Esophagus muscularis mucosa (tissue), 4 donors: ENCODE measurements at regions not wholly inside any gene's neighbourhood (a gene's known extent, or its start where the extent isn't known, plus 50 kb on each side); places are given as distances from the start of the nearest gene placed in this dataset.

ENCODE experiments used
- DNase-seq: peaks from one replicate; pipeline ENCODE4 v3.0.0-alpha.2; 2017; ENCODE audit errors: extremely low spot score
- H3K27ac ChIP-seq, 4 donors: fragments of 200-600 bp; sonication (generic); replicated peaks in 1 of 4; 1 replicate in 3 of 4; 2 replicates in 1 of 4; pipeline ENCODE4 v1.5.1; 2016 to 2019; ENCODE audit warnings: mild to moderate bottlenecking in 1 of 4
- H3K27me3 ChIP-seq, 4 donors: fragments of 200-600 bp; sonication (generic); one replicate each; pipeline versions ENCODE4 v1.5.1 to v1.6.0; 2016 to 2019
- H3K36me3 ChIP-seq, 4 donors: fragments of 200-600 bp; sonication (generic); one replicate each; pipeline ENCODE4 v1.5.1; 2016 to 2019
- H3K4me1 ChIP-seq, 4 donors: fragments of 200-600 bp; sonication (generic); one replicate each; pipeline ENCODE4 v1.5.1; 2016 to 2019
- H3K4me3 ChIP-seq, 4 donors: fragments of 200-600 bp; sonication (generic); 1 replicate in 2 of 4; 2 replicates in 2 of 4; pipeline ENCODE4 v1.5.1; 2016 to 2019; ENCODE audit warnings: mild to moderate bottlenecking in 4 of 4, moderate library complexity in 1 of 4
- H3K9me3 ChIP-seq, 4 donors: fragments of 200-600 bp; sonication (generic); 1 replicate in 3 of 4; 2 replicates in 1 of 4; pipeline ENCODE4 v1.5.1; 2016 to 2019
- CTCF ChIP-seq, 3 experiments: fragments of 200-600 bp in 2 of 3; fragments of 450-650 bp in 1 of 3; sonication (generic) in 2 of 3; IDR thresholded peaks; one replicate each; pipeline ENCODE4 v1.5.1; 2017 to 2019; ENCODE audit warnings: antibody characterized with exemption in 3 of 3, mild to moderate bottlenecking in 2 of 3, moderate library complexity in 1 of 3
- EP300 ChIP-seq: sonication (generic); formaldehyde crosslinking; IDR thresholded peaks from one replicate; pipeline ENCODE4 v1.6.1; 2017; ENCODE audit warnings: antibody characterized with exemption
- POLR2A ChIP-seq: fragments of 450-650 bp; IDR thresholded peaks from one replicate; pipeline ENCODE4 v1.6.1; 2017; ENCODE audit warnings: antibody characterized with exemption, moderate library complexity, mild to moderate bottlenecking, low read depth
- POLR2AphosphoS5 ChIP-seq, 2 donors: sonication (generic); formaldehyde crosslinking; IDR thresholded peaks; one replicate each; pipeline ENCODE4 v1.6.1; 2017; ENCODE audit warnings: antibody characterized with exemption in 2 of 2
- WGBS: methylation state at CpG from one replicate; pipeline ENCODE4 v1.1.5; 2018; 5-methylcytosine and 5-hydroxymethylcytosine counted together
- intact Hi-C: fragments of 100-400 bp; cut with DNase I; formaldehyde crosslinking; loops from one replicate; pipeline ENCODE4 v1.15.1; 2023

GRCh38 chr4:18250564-18250963 is 229.0 kb upstream of the LCORL start:
- H3K4me1 ChIP-seq = no peaks in the 10 kb centered on the region
- H3K9me3 ChIP-seq = no peaks in the 10 kb centered on the region
- TF ChIP-seq POLR2AphosphoS5 (IDR thresholded peaks at IDR 0.05) (no peak), EP300 (no peak), POLR2A (no peak)
- H3K36me3 ChIP-seq = no peaks in the 10 kb centered on the region
- no peak for DNase-seq
- H3K27ac ChIP-seq = no peak overlapping the region
- no peak overlapping the region for H3K4me3 ChIP-seq
- intact Hi-C loops = no loop called here
- no peaks in the 10 kb centered on the region for H3K27me3 ChIP-seq

- no peaks in the 10 kb centered on the region for H3K36me3 ChIP-seq
Measured at GRCh38 chr4:18248611-18249010, 227.1 kb upstream of the LCORL start.

GRCh38 chr4:18247189-18247588 is 225.6 kb upstream of the LCORL start:
- no peak for TF ChIP-seq EP300
- no peak for TF ChIP-seq POLR2AphosphoS5 (IDR thresholded peaks at IDR 0.05)
- no peak for TF ChIP-seq POLR2A
- no peak for TF ChIP-seq CTCF (IDR thresholded peaks at IDR 0.05)
- Histone ChIP-seq H3K9me3 (no peaks in the 10 kb centered on the region), H3K36me3 (no peaks in the 10 kb centered on the region), H3K27me3 (no peaks in the 10 kb centered on the region), H3K4me1 (no peaks in the 10 kb centered on the region), H3K4me3 (no peak overlapping the region), H3K27ac (no peak overlapping the region)
- 61% methylated on average over 4 of the region's 4 CpGs for WGBS
- no peak for DNase-seq
- intact Hi-C loops = no loop called here

More at GRCh38 chr4:18248611-18249010, 227.1 kb upstream of the LCORL start:
- Histone ChIP-seq H3K4me3 (no peak overlapping the region), H3K27ac (no peak overlapping the region), H3K4me1 (no peaks in the 10 kb centered on the region), H3K9me3 (no peaks in the 10 kb centered on the region), H3K27me3 (no peaks in the 10 kb centered on the region)
- TF ChIP-seq POLR2A = no peak
- no peak for TF ChIP-seq EP300
- no peak for TF ChIP-seq POLR2AphosphoS5 (IDR thresholded peaks at IDR 0.05)
- no peak for TF ChIP-seq CTCF (IDR thresholded peaks at IDR 0.05)
- 79% methylated on average over 2 of the region's 2 CpGs for WGBS
- no peak for DNase-seq
- intact Hi-C loops = no loop called here

GRCh38 chr4:18242919-18243693 is 221.6 kb upstream of the LCORL start:
- H3K27me3 ChIP-seq = no peaks in the 10 kb centered on the region
- 76% methylated on average over 5 of the region's 5 CpGs for WGBS
- no peaks in the 10 kb centered on the region for H3K4me1 ChIP-seq
- H3K9me3 ChIP-seq = no peaks in the 10 kb centered on the region
- intact Hi-C loops = no loop called here
- no peak for DNase-seq
- no peak for TF ChIP-seq POLR2A
- no peak for TF ChIP-seq CTCF (IDR thresholded peaks at IDR 0.05)
- TF ChIP-seq EP300 = no peak
- TF ChIP-seq POLR2AphosphoS5 (IDR thresholded peaks at IDR 0.05) = no peak
- no peak overlapping the region for H3K27ac ChIP-seq
- H3K36me3 ChIP-seq = no peaks in the 10 kb centered on the region
- H3K4me3 ChIP-seq = no peak overlapping the region

GRCh38 chr4:18241727-18242126 is 220.2 kb upstream of the LCORL start:
- Histone ChIP-seq H3K27ac (no peak overlapping the region), H3K4me3 (no peak overlapping the region), H3K9me3 (no peaks in the 10 kb centered on the region), H3K27me3 (no peaks in the 10 kb centered on the region), H3K4me1 (no peaks in the 10 kb centered on the region), H3K36me3 (no peaks in the 10 kb centered on the region)
- DNase-seq = no peak
- TF ChIP-seq POLR2AphosphoS5 (IDR thresholded peaks at IDR 0.05) (no peak), EP300 (no peak), CTCF (IDR thresholded peaks at IDR 0.05) (no peak), POLR2A (no peak)
- intact Hi-C loops = no loop called here
- WGBS = 46% methylated on average over 1 of the region's 1 CpG
